Renal cortical epithelial cell (primary cell): ENCODE measurements at regions not wholly inside any gene's neighbourhood (a gene's known extent, or its start where the extent isn't known, plus 50 kb on each side); places are given as distances from the start of the nearest gene placed in this dataset.
"Not testable (repeated sequence)": the region's sequence is repeated elsewhere in the genome, so short reads cannot be mapped to it uniquely, and the experiment has no call there.

Experiments
- DNase-seq: peaks from one replicate; pipeline ENCODE4 v3.0.0-alpha.2; 2011; ENCODE audit warnings: low read depth

- DNase-seq: no peak
Measured at GRCh38 chr5:124894541-124894940, 148.1 kb upstream of the ZNF608 start.

DNA sequence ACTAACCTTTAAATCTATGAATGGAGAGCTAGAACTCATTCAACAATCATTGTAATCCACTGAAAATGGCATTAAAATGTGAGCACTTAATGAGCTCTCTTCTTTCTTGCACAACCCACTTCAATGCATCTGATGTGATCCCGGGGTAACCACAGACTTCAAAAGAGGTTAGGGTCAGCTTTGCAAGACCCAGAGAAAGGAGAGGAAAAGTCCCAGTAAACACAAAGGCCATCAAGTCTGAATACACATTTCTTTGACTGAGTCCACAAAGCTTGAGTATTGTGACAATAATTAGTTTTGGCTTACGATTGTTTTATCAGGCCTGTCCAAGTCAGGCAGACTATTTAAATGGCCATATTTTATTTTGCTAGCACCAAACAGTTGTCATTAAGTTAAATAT is 148.8 kb upstream of the ZNF608 start:
- DNase-seq: peak; percentile 60

DNA sequence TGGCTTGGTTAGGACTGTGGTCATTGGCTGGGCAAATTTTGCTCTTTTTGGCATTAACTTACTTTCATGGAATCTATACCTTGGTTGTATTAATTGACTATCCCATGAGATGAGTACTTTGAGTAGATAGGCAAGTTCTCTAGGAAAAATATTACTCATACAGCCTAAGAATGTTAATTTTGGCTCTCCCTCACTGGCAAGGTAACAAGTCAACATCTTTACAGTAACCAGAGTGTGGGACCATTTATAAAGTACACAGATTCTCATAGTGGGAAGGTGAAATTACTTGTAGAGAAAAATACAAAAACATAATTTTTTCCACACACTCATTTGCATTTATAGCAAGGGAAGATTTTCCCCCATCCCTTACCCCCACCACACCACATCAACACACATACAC is 154.6 kb upstream of the ZNF608 start:
- DNase-seq: no peak

DNA sequence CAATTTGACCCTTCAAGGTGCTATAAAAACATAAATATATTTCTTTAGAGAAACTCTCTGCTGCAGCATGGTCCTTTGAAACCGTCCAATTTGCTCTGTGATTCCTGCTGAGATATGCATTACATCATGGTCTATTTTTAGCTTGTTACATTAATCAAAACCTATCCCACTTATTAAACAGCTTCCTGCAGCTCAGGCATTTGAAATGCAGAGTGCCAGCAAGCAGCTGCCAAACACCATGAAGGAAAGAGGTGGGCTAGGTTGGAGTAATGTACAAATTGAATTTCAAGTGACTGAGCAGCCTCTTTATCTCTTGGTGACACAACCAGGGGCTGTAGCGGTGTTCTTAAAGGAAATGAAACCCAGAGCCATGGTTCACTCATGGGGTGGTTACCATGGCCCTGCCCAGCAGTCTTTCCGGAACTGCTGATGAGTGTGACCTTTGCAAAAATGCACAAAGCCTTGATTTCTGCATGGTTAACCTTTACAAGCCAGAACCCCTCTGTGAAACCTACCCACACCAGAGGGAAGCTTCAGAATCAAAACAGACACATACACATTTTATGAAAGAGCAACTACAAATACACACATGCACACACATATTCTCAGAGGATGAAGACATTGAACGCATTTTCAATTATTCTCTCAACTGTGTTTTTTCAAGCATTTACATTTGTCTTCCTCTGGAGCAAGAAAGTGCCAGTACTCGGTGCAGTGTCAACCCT is 155.8 kb upstream of the ZNF608 start:
- DNase-seq: peak; percentile 59

GRCh38 chr5:124905256-124906130 is 159.1 kb upstream of the ZNF608 start:
- DNase-seq: peak; percentile 51

- DNase-seq: peak; percentile 87
Measured at GRCh38 chr5:124906339-124907097, 160.1 kb upstream of the ZNF608 start.

DNA sequence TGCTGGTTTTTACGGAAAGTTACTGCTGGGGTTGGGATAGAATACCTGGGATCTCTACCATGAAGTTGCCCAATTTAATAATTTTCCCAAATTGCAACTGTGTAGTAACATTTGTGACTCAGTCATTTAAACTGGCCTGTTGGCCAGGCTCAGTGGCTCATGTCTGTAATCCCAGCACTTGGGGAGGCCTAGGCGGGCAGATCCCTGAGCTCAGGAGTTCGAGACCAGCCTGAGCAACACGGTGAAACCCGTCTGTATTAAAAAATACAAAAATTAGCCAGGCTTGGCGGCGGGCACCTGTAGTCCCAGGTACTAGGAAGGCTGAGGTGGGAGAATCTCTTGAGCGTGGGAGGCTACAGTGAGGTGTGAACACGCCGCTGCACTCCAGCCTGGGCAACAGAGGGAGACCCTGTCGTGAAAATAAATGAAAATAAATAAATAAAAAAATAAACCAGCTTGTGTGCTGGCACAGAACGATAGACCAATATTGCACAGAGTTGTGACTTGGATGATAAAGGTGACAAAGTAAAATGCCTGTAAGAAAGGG is 160.7 kb upstream of the ZNF608 start:
- no peak for DNase-seq

GRCh38 chr5:124908581-124909451 is 162.4 kb upstream of the ZNF608 start:
- peak; percentile 96 for DNase-seq

DNA sequence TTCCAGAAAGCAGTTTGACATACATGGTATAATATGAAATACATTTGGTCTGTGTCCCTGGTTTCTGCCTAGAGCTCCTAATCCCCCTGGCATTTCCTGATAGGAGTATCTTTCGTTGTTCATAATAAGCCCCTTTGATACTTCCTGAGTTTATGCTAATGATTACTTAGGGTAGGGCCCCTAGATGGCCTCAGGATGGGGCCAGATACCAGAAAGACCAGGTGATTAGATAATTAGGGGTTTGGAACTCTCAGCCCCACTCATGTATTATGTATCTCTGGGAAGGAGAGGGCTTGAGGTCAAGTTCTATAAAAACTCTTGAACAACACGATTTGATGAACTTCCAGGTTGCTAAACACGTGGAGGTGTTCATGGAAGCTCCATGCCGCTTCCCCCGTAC is 163.3 kb upstream of the ZNF608 start:
- DNase-seq: no peak

- DNase-seq: no peak
Measured at GRCh38 chr5:124910354-124911016, 164.0 kb upstream of the ZNF608 start.

GRCh38 chr5:124912638-124913328 is 166.3 kb upstream of the ZNF608 start:
- DNase-seq: no peak

GRCh38 chr5:124913329-124913653 is 166.9 kb upstream of the ZNF608 start:
- DNase-seq: no peak

GRCh38 chr5:124916313-124916712 is 169.9 kb upstream of the ZNF608 start:
- DNase-seq: not testable (repeated sequence)

DNA sequence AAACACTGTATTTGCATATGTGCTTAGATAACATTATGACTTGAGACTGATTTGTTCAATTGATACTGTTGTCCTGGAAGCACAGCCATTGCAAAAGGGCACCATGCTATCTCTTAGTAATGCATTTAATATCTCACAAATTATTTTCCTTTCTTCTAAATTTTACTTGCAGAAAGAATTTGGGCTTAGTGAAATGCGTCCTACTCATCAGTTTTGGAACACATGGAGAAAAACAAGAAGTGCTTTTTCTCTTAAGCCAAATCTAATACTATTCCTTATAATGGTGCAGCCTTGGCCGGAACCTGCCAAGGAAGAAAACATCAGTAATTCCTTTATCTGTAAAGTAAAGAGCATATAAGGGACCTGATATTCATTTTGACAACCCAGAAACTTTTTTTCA is 172.2 kb upstream of the ZNF608 start:
- no peak for DNase-seq

- DNase-seq: no peak
Measured at GRCh38 chr5:124919076-124919475, 172.6 kb upstream of the ZNF608 start.

DNA sequence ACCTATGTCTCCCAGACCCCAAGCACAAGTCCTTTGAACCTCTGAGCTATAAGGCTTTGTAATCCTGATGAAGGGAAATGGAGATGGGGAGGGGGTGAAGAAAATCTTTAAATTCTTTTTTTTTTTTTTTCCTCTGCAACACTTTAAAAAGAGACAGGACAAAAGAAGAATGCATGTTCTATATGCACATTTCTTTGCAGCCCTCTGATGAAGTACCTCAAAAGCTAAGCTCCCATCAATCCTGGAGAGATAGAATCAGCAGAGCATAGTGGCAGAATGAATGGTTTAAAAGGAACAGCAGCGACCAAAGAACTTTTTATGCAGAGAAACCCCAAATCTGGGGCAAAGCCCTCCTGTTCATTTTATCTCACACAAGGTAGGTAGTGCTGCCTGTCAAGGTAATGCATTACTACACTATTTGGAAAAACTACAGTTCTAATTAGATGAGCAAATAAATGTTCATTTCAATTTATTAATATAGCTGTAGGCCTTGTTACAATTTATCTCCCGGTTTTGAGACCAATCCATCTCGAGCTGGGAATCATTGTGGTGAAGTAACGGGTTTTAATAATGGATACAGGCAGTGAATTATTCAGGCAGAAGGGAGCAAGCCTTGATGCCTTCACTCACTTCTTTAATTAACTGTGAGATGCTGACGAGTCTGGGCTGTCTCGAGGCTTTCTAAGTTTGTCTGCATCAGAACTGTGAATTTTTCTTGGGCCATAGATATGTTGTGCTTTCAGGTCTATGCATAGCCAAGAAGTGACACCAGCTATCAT is 173.5 kb upstream of the ZNF608 start:
- DNase-seq: no peak

- DNase-seq: no peak
Measured at GRCh38 chr5:124920909-124921666, 174.6 kb upstream of the ZNF608 start.

GRCh38 chr5:124921694-124922093 is 175.3 kb upstream of the ZNF608 start:
- no peak for DNase-seq
